GM19452 (cell line): ENCODE measurements at regions not wholly inside any gene's neighbourhood (a gene's known extent, or its start where the extent isn't known, plus 50 kb on each side); places are given as distances from the start of the nearest gene placed in this dataset.
"Not testable (repeated sequence)": the region's sequence is repeated elsewhere in the genome, so short reads cannot be mapped to it uniquely, and the experiment has no call there.

Experiments
- ATAC-seq: cut with Tn5 transposase; IDR thresholded peaks from one replicate; pipeline ENCODE4 v1.9.1; 2021; ENCODE audit not compliant: unreplicated experiment

GRCh38 chr1:185478877-185479276 is 161.8 kb upstream of the IVNS1ABP start:
- no peak for ATAC-seq

GRCh38 chr1:185477638-185478580 is 160.9 kb upstream of the IVNS1ABP start:
- no peak for ATAC-seq

- no peak for ATAC-seq
These were observed 157.6 kb upstream of the IVNS1ABP start for GRCh38 chr1:185474440-185475149.

- ATAC-seq, result no peak
These were observed 156.1 kb upstream of the IVNS1ABP start for GRCh38 chr1:185473186-185473585.

- ATAC-seq, result no peak
These were observed 151.6 kb upstream of the IVNS1ABP start for GRCh38 chr1:185468626-185469025.

- no peak for ATAC-seq
These were observed 150.1 kb upstream of the IVNS1ABP start for GRCh38 chr1:185467122-185467521.

GRCh38 chr1:185464777-185465176 is 147.7 kb upstream of the IVNS1ABP start:
- ATAC-seq, result no peak

- no peak for ATAC-seq
These were observed 146.4 kb upstream of the IVNS1ABP start for GRCh38 chr1:185463433-185463832.

GRCh38 chr1:185463011-185463410 is 146.0 kb upstream of the IVNS1ABP start:
- ATAC-seq, result no peak

- not testable (repeated sequence) for ATAC-seq
These were observed 143.7 kb upstream of the IVNS1ABP start for GRCh38 chr1:185460723-185461122.

GRCh38 chr1:185459141-185459540 is 142.1 kb upstream of the IVNS1ABP start:
- ATAC-seq, result no peak

GRCh38 chr1:185458670-185459069 is 141.6 kb upstream of the IVNS1ABP start:
- ATAC-seq, result no peak

GRCh38 chr1:185453496-185454192 is 136.6 kb upstream of the IVNS1ABP start:
- no peak for ATAC-seq

- no peak for ATAC-seq
These were observed 133.9 kb upstream of the IVNS1ABP start for GRCh38 chr1:185450917-185451316.

GRCh38 chr1:185450060-185450788 is 133.2 kb upstream of the IVNS1ABP start:
- no peak for ATAC-seq

GRCh38 chr1:185449378-185450059 is 132.5 kb upstream of the IVNS1ABP start:
- no peak for ATAC-seq

GRCh38 chr1:185448591-185449186 is 131.6 kb upstream of the IVNS1ABP start:
- no peak for ATAC-seq

GRCh38 chr1:185446131-185446530 is 129.1 kb upstream of the IVNS1ABP start:
- no peak for ATAC-seq

GRCh38 chr1:185445594-185445993 is 128.6 kb upstream of the IVNS1ABP start:
- ATAC-seq, result no peak

GRCh38 chr1:185444676-185445075 is 127.6 kb upstream of the IVNS1ABP start:
- ATAC-seq, result no peak
